ENCODE measurements at regions not wholly inside any gene's neighbourhood (a gene's known extent, or its start where the extent isn't known, plus 50 kb on each side); places are given as distances from the start of the nearest gene placed in this dataset.

DNA sequence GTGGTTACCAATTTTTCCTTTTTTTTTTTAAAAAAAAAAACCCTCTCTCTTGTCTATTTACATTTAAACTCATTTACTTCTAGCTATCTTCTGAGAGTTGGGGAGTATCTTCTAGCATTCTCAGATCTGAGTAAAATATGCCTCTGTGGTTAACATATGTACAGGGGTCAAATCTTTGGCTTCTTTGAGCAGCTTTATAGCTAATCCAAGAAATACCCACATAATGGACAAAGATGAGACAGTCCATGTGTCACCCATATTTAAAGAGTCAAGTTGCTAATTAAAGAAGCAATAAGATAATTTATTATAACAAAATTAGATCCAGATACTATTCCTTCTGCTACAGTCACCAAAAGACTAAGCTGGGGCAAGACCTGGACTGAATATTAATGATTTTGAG lies 139.0 kb upstream of the HNRNPA3 start:
- ATAC-seq = no peak
- CTCF ChIA-PET (ENCODE audit: low intra/inter-chr PET ratio, low total read pairs) = no interaction called here
- TF ChIP-seq, protein P1, sequence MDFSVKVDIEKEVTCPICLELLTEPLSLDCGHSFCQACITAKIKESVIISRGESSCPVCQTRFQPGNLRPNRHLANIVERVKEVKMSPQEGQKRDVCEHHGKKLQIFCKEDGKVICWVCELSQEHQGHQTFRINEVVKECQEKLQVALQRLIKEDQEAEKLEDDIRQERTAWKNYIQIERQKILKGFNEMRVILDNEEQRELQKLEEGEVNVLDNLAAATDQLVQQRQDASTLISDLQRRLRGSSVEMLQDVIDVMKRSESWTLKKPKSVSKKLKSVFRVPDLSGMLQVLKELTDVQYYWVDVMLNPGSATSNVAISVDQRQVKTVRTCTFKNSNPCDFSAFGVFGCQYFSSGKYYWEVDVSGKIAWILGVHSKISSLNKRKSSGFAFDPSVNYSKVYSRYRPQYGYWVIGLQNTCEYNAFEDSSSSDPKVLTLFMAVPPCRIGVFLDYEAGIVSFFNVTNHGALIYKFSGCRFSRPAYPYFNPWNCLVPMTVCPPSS (IDR thresholded peaks at IDR 0.05) = no peak
- TF ChIP-seq ZNF543 (CRISPR knock-in tag; IDR thresholded peaks at IDR 0.05) (no peak), ONECUT2 (CRISPR knock-in tag; IDR thresholded peaks at IDR 0.05) (no peak), ZNF619 (CRISPR knock-in tag; IDR thresholded peaks at IDR 0.05) (no peak), ZFP91 (CRISPR knock-in tag; IDR thresholded peaks at IDR 0.05; ENCODE audit: borderline replicate concordance) (no peak), RFX3 (CRISPR knock-in tag; IDR thresholded peaks at IDR 0.05) (no peak), ZNF44 (CRISPR knock-in tag; IDR thresholded peaks at IDR 0.05) (no peak), ZNF891 (CRISPR knock-in tag; IDR thresholded peaks at IDR 0.05) (no peak), ZNF510 (CRISPR knock-in tag; IDR thresholded peaks at IDR 0.05; ENCODE audit: low read depth) (no peak), DBP (CRISPR knock-in tag; IDR thresholded peaks at IDR 0.05; ENCODE audit: not compliant biosample characterization) (no peak), ZNF609 (CRISPR knock-in tag; IDR thresholded peaks at IDR 0.05; ENCODE audit: borderline replicate concordance) (no peak), PCBP1 (IDR thresholded peaks at IDR 0.05; ENCODE audit: borderline replicate concordance, low read depth, low read length) (no peak)
- TF ChIP-seq, protein P2, sequence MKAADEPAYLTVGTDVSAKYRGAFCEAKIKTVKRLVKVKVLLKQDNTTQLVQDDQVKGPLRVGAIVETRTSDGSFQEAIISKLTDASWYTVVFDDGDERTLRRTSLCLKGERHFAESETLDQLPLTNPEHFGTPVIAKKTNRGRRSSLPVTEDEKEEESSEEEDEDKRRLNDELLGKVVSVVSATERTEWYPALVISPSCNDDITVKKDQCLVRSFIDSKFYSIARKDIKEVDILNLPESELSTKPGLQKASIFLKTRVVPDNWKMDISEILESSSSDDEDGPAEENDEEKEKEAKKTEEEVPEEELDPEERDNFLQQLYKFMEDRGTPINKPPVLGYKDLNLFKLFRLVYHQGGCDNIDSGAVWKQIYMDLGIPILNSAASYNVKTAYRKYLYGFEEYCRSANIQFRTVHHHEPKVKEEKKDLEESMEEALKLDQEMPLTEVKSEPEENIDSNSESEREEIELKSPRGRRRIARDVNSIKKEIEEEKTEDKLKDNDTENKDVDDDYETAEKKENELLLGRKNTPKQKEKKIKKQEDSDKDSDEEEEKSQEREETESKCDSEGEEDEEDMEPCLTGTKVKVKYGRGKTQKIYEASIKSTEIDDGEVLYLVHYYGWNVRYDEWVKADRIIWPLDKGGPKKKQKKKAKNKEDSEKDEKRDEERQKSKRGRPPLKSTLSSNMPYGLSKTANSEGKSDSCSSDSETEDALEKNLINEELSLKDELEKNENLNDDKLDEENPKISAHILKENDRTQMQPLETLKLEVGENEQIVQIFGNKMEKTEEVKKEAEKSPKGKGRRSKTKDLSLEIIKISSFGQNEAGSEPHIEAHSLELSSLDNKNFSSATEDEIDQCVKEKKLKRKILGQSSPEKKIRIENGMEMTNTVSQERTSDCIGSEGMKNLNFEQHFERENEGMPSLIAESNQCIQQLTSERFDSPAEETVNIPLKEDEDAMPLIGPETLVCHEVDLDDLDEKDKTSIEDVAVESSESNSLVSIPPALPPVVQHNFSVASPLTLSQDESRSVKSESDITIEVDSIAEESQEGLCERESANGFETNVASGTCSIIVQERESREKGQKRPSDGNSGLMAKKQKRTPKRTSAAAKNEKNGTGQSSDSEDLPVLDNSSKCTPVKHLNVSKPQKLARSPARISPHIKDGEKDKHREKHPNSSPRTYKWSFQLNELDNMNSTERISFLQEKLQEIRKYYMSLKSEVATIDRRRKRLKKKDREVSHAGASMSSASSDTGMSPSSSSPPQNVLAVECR (CRISPR knock-in tag; IDR thresholded peaks at IDR 0.05; ENCODE audit: borderline replicate concordance) = no peak

More for the DNA sequence above, 139.0 kb upstream of the HNRNPA3 start:
- Histone ChIP-seq H3K27me3 (ENCODE audit: control insufficient read depth in 1 of 2, insufficient read depth in 2 of 2, low read length in 2 of 2) (peaks cover 4 to 8% of the 10 kb centered on the region in 2 experiments; a peak in 3 of 5 replicates), H3K79me2 (ENCODE audit: insufficient read depth, low read length) (no peaks in the 10 kb centered on the region), H3K4me3 (replicated peaks in 1 of 3; ENCODE audit: insufficient read depth in 1 of 3, low read depth in 2 of 3, low read length in 3 of 3) (no peak overlapping the region), H2AFZ (ENCODE audit: low read length) (no peak overlapping the region), H3K4me2 (ENCODE audit: low read depth, low read length) (no peak overlapping the region), H3K4me1 (ENCODE audit: insufficient read depth, low read length) (no peaks in the 10 kb centered on the region), H3K9ac (ENCODE audit: insufficient read depth, low read depth, low read length) (no peak overlapping the region), H3K27ac (ENCODE audit: extremely low read length, insufficient read depth, low read length) (no peak overlapping the region), H3K9me3 (ENCODE audit: low read length) (no peaks in the 10 kb centered on the region), H4K20me1 (ENCODE audit: insufficient read depth, low read length) (no peaks in the 10 kb centered on the region), H3K36me3 (replicated peaks in 1 of 2; ENCODE audit: control insufficient read depth in 1 of 2, insufficient read depth in 2 of 2, low read length in 2 of 2) (no peaks in the 10 kb centered on the region)
- intact Hi-C loops (cut with micrococcal nuclease; ENCODE audit: unreplicated experiment) (no loop called here), in situ Hi-C loops (cut with HindIII; ENCODE audit: extremely low pct_ligation_motif_present, low pct_unique_long_range_greater_than_20kb) (no loop called here)
- no peak for DNase-seq (ENCODE audit: low spot score)
- POLR2A ChIA-PET = no interaction called here
- no TSS peak for BruUV-seq (replicated peaks)
- FAIRE-seq = no peak

Data from HepG2 (cell line).